H1 (cell line): ENCODE measurements at regions not wholly inside any gene's neighbourhood (a gene's known extent, or its start where the extent isn't known, plus 50 kb on each side); places are given as distances from the start of the nearest gene placed in this dataset.

ENCODE experiments used
- ASH2L ChIP-seq: fragments of 200-600, 300-600 bp; sonication (generic); IDR thresholded peaks from one replicate; pipeline ENCODE4 v1.7.1; 2017; ENCODE audit warnings: low read length
- SIX5 ChIP-seq: IDR thresholded peaks from 2 replicates; pipeline ENCODE4 v1.6.1; 2011; ENCODE audit warnings: mild to moderate bottlenecking, low read depth, low read length

DNA sequence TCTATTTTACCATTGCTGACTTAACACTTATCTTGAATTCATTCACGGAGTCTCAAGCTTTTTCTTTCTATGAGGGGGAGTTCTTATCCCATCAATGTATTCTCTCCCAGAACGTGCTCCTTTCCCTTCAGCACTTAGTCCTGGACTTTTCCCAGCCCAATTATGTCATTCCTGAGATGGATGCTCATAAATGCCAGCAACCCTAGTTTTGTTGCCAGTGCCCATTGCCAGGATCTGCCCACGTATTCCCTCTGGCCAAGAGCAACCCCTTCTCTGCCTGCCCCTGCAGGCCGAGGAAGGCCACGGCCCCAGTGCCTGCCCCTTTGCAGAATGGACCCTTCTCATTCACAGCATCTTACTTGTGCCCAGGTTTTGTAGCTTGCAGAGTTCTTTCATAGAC lies 67.4 kb upstream of the PPP1R3C start (continued):
- TF ChIP-seq ASH2L (no peak), SIX5 (no peak)
- TF ChIP-seq, all 59 proteins: peak for 0
